MM.1S (cell line): ENCODE measurements at regions not wholly inside any gene's neighbourhood (a gene's known extent, or its start where the extent isn't known, plus 50 kb on each side); places are given as distances from the start of the nearest gene placed in this dataset.

Source experiments
- CTCF ChIP-seq: fragments of 300-600 bp; sonication (generic); IDR thresholded peaks from 2 replicates; pipeline ENCODE4 v1.5.1; 2016; ENCODE audit warnings: antibody characterized with exemption, low read length, mixed read lengths
- EZH2 ChIP-seq: fragments of 300-600 bp; sonication (generic); optimal IDR thresholded peaks from 2 replicates; pipeline ENCODE3; 2017; ENCODE audit warnings: low read depth, mild to moderate bottlenecking, antibody characterized with exemption, low read length, mixed read lengths

GRCh38 chr1:30609999-30610345 lies 113.4 kb downstream of the MATN1 start:
- TF ChIP-seq CTCF (no peak), EZH2 (no peak)
